GM18517 (cell line): ENCODE measurements at regions not wholly inside any gene's neighbourhood (a gene's known extent, or its start where the extent isn't known, plus 50 kb on each side); places are given as distances from the start of the nearest gene placed in this dataset.
A peak's percentile ranks its signal among the peaks of the same experiment; 100 is the strongest.

Source experiments
- ATAC-seq: cut with Tn5 transposase; IDR thresholded peaks from one replicate; pipeline ENCODE4 v1.9.1; 2021; ENCODE audit warnings: mild to moderate bottlenecking, moderate library complexity; ENCODE audit not compliant: unreplicated experiment

DNA sequence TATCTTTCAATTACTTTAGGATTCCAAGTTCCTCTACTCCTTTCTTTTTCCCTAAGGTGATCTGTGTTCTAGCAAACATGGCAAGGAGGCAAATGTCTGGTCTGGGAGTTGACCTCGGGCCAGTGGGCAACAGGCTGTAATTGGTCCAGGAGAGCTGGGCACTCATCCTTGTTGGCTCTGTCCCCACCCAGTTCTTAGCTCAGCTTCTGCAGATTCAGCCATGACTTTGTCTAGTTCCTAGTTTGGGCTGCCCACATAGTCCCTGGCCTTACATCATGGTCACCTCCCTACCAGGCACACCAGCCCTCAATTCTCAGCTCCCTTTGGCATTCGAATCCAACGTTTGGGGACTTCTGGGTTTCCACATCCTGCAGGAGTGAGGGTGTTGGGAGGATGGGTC is 92.1 kb upstream of the DAP start:
- no peak for ATAC-seq

DNA sequence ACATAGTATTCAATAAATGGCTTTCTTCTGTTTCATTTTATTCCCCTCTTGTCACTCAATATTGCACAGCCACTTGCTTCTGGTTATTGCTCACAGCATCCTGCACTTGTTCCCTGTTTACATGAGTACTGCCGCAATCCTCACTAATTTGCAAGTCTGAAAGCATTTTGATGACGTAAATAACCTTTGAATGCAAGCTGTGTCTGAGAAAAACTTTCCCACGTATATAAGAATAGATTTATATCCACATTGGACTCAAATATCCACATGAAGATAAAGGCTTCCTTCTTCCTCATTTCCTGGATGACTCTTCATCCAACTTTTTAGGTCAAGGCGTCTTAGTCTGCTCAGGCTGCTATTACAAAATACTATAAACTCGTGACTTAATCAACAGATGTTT is 88.2 kb upstream of the DAP start:
- ATAC-seq: no peak

DNA sequence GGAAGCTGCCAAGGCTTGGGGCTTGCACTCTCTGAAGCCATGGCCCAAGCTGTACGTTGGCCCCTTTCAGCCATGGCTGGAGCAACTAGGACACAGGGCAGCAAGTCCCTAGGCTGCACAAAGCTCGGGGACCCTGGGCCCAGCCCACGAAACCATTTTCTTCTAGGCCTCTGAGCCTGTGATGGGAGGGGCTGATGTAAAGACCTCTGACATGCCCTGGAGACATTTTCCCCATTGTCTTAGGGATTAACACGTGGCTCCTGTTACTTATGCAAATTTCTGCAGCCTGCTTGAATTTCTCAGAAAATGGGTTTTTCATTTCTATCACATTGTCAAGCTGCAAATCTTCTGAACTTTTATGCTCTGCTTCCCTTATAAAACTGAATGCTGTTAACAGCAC is 83.0 kb upstream of the DAP start:
- no peak for ATAC-seq

DNA sequence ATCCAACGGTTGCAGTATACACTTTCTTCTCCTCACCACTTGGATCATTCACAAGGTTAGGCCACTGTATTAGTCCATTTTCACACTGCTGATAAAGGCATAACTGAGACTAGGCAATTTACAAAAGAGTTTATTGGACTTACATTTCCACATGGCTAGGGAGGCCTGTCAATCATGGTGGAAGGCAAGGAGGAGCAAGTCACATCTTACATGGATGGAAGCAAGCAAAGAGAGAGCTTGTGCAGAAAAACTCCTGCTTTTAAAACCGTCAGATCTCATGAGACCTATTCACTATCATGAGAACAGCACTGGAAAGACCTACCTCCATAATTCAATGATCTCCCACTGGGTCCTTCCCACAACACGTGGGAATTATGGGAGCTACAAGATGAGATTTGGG is 81.8 kb upstream of the DAP start:
- no peak for ATAC-seq

DNA sequence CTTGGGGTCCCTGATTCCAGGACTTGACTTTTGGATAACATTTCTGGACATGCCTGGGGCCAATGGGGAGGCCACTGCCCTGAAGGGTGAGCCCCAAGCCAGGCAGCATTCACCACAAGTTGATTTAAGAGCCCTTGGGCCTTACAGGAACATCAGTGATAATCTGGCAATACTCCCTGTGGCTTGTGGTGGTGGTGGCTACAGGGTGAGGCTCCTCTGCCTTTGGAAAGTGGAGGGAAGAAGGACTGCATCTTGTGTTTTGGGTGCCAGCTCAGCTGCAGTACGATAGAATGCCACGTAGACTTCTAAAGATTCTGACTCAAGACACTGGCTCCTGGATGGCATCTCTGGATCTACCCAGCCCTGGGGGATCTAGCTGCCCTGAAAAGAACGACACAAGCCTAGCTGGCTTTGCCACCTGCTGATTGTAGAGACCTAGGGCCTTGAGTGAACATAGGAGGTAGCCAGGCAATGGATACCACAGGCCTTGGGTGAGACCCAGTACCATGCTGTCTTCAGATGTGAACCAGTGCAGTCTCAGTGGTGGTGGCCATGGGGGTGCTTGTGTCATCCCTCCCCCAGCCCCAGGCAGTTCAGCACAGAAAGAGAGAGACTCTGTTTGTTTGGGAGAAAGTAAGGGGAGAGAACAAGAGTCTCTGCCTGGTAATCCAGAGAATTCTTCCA is 79.0 kb upstream of the DAP start:
- ATAC-seq: no peak

DNA sequence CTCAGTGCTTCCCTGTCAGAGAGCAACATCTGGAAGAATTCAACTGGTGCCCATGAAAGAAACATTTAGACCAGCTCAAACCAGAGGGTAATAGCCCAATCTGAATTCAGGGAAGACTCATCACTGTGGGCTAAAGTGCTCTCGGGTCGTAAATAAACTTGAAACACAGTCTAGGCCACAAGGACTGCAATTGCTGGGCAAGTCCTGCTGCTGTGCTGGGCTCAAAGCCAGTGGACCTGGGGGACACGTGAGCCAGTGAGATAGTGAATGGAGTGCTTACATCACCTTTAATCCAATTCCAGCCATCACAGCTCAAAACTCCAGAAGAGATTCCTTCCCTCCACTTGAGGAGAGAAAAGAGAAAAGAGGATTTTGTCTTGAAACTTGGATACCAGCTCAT is 78.1 kb upstream of the DAP start:
- no peak for ATAC-seq

DNA sequence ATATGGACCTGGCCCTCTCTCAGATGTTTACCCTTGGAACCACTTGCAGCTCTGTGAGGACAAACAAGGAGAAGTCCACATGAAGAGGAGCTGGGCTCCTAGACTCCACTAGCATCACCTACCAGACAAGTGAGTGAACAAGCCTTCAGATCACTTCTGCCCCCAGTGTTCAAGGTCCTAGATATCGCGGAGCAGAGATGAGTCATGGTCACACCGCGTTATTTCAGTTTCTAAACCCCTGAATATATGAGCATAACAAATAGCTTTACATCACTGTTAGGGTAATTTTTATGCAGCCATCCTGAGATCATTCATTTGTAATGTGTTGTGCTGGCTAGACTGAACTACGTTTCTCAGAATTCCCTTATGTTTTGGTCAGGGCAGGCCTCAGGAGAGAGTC is 77.0 kb upstream of the DAP start:
- ATAC-seq: no peak

DNA sequence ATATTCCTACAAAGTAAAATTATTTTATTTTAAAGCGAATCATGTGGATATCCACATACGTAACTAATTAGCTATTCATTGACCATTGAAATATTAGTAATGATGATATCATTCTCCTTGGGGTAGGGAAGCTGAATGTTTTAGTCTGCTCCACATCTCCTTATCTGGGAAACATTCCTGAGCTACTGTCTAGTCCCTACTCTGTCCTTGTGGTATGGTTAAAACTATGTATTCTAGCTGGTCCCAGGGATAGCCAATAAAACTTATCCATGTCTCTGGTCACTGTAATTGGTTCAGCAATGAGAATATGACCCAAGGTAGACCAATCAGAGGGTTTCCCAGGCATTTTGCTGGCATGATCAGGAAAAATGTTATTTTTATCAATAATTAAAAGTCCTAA is 76.0 kb upstream of the DAP start:
- no peak for ATAC-seq

DNA sequence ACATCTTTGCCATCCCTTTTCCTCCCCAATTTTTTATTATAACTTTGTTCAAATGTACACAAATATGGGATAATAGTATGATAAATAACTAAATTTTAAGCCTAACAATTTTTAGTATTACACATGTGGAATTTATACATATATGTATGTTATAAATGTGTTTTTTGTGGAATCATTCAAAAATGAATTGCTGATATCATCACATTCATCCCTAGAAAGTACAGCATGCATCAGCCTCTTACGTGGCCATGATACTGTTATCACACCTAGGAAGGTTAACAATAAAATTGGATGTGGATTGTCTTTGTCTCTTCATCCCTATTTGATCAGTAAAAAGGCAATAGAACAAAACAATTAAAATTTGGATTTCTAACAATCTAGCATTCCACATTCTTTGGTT is 73.7 kb upstream of the DAP start:
- ATAC-seq: no peak

DNA sequence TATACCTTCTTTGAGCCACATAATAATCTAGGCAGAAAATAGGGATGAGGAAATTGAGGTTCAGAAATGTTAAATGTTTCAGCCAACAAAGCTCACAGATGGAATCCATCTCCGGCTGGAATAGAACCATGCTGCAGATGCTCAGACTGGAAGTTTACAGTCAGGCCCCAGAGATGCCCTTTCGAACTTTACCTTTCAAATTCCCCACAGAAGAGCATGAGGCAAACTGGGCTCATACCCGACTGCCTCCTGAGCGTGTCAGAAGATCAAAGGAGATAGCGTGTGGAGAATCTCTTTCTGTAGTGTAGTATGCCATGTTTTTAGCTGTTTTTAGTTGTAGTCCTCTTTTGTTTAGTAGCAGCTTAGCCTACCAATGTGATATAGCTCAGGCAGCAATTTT is 72.0 kb upstream of the DAP start:
- ATAC-seq: no peak

DNA sequence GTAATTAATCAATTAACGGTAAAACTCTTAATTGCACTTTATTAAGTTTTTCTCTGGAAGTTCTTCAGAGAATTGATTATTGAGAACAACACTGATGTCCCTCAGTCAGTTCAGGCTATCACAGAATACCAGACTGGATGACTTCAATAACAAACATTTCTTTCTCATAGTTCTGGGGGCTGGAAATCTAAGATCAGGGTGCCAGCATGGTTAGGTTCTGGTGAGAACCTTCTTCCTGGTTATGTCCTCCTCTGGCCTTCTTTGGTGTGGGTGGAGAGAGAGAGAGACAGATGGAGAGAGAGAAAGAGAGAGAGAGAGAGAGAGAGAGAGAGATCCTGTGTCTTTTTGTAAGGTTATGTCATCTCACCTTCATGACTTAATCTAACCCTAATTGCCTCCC is 71.4 kb upstream of the DAP start:
- no peak for ATAC-seq

DNA sequence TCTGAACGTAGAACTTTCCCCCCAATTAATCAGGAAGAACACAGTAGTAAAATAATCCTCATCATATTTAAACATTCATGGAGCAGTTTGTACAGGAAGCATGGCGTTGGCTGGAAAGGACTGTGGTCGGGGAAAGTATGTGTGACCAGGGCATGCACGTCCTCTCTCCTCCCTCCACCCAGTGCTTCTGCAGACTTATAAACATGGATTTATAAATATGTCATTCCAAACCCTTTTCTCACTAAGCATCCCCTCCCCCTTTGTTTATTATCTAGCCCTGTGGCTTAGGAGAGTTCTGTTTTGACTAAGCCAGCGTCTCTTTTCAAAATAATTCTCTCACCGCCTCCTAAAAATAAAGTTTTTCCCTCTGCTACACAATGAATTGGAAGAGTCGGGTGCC is 70.4 kb upstream of the DAP start:
- ATAC-seq: no peak

DNA sequence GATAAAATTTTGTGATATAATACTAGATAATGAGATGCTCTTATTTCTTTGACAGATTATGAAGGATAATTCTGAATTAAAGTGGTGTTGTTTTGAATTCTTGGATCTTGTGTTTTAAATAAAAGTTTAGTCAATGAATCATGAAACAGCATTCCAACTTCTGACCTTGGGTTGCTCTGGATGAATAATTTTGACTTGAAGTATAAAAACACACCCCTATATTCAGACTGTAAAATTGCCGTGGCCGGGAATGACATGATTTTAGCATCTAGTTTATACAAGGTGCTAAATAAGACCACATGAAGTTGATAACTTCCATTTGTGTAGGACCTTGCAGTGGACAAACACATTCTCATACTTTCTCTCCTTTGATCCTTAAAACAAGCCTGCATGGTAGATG is 67.2 kb upstream of the DAP start:
- no peak for ATAC-seq

DNA sequence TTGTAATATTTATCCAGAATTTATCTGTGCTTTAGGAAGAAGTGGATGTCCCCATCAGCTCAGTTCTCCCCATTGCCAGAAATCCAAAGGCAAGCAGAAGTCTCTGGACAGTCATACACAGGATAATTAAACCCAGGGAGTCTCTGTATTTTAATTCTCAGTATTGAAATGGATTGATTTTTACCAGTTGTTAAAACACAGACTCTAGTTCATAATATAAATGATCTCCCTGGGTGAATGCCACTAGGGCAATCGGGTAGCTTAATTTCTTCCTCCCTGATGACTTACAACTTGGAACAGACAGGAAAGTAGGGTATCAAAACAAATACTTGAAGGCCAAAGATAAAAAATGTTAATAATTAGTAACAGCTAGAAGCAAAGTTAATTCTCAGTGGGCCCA is 66.5 kb upstream of the DAP start:
- ATAC-seq: no peak

DNA sequence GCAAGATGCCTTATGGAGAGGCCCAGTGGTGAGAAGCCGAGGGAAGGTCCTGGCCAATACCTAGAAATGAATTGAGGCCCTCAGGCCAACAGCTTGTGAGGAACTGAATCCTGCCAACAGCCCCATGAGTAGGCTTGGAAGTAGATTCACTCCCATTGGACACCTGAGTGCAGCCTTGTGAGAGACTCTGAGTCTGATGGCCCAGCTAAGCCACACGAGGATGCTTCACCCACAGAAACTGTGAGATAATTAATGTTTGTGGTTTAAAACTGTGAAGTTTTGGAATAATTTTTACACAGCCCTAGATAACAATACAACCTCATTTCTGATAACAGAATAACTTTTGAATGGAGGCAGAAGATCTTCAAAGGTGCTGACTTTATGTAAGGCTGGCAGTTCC is 65.9 kb upstream of the DAP start:
- no peak for ATAC-seq

DNA sequence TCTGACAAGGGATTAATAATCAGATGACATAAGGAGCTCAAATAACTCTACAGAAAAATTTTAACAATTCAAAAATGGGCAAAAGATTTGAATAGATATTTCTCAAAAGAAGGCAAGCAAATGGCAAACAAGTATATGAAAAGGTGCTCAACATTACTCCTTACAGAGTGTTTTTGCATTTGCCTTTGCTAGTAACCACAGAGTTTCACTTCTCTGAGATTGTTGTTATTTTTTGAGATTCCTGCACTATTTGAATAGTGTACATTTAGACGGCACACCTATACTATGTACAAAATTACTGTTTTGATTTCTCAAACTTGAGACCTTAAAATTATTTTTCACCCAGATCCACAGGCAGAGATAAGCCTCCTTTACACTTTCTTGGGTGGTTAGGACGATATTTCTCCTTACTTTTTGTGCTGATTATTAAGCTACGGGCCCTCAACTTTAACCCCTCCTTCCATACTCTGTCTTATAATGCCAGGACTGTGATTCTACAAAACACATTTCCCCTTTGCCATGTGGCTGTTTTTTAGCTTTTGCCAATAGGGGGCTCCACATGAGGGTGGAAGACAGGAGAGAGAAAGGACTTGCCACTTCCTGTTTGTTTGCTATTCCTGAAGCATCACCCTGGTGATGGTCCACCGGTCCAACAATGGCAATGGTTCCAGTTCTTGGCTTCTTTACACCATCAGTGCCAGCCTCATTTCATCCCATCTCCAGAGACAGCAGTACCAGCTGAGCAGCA is 65.0 kb upstream of the DAP start:
- ATAC-seq: peak; percentile 74

DNA sequence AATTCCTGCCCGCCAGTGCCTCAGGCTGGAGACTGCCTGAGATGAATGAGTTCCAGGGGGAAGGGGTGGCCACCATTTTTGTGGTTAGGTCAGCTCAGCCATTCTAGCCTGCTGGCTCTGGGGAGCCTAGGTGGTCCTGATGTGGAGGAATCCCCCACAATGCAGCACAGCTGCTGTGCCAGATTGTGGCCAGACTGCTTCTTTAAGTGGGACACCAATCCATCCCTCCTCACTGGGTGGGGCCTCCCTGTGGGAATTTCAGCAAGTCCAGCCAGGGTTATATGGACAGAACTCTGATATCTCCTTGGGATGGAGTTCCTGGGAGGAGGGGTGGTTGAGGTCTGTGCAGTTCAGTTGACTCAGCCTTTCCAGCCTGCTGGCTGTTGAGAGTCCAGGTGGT is 51.2 kb upstream of the DAP start:
- no peak for ATAC-seq
